H9 (cell line): ENCODE measurements at regions not wholly inside any gene's neighbourhood (a gene's known extent, or its start where the extent isn't known, plus 50 kb on each side); places are given as distances from the start of the nearest gene placed in this dataset.
A peak's percentile ranks its signal among the peaks of the same experiment; 100 is the strongest.

ENCODE experiments used
- DNase-seq: peaks from one replicate; pipeline ENCODE4 v3.0.0-alpha.2; 2017
- H2AFZ ChIP-seq: one replicate; pipeline ENCODE4 v1.6.1; 2013; ENCODE audit warnings: mild to moderate bottlenecking, low read length, control low read depth, moderate library complexity
- H2AK5ac ChIP-seq: 2 replicates; pipeline ENCODE4 v1.6.1; 2013; ENCODE audit warnings: low read length, control low read depth, mixed read lengths; ENCODE audit not compliant: insufficient read length
- H2BK120ac ChIP-seq: one replicate; pipeline ENCODE4 v1.6.1; 2013; ENCODE audit warnings: low read depth, mild to moderate bottlenecking, low read length, control low read depth, inconsistent platforms; ENCODE audit not compliant: poor library complexity, severe bottlenecking
- H2BK12ac ChIP-seq: 2 replicates; pipeline ENCODE4 v1.6.1; 2013; ENCODE audit warnings: low read length, control low read depth, mixed read lengths, low read depth; ENCODE audit not compliant: insufficient read length
- H2BK15ac ChIP-seq: 2 replicates; pipeline ENCODE4 v1.6.1; 2013; ENCODE audit warnings: low read depth, low read length, control low read depth
- H2BK20ac ChIP-seq: one replicate; pipeline ENCODE4 v1.6.1; 2013; ENCODE audit warnings: low read depth, mild to moderate bottlenecking, low read length, control low read depth, inconsistent platforms; ENCODE audit not compliant: poor library complexity, severe bottlenecking
- H2BK5ac ChIP-seq: 2 replicates; pipeline ENCODE4 v1.6.1; 2013; ENCODE audit warnings: low read length, control low read depth, mixed read lengths; ENCODE audit not compliant: insufficient read length
- H3K14ac ChIP-seq: 2 replicates; pipeline ENCODE4 v1.6.1; 2013; ENCODE audit warnings: low read length, control low read depth; ENCODE audit not compliant: insufficient read depth
- H3K18ac ChIP-seq: 2 replicates; pipeline ENCODE4 v1.6.1; 2013; ENCODE audit warnings: low read depth, mild to moderate bottlenecking, mixed read lengths, low read length, control low read depth; ENCODE audit not compliant: insufficient read length
- H3K23ac ChIP-seq: 2 replicates; pipeline ENCODE4 v1.6.1; 2013; ENCODE audit warnings: low read length, control low read depth, mixed read lengths, low read depth; ENCODE audit not compliant: insufficient read length
- H3K23me2 ChIP-seq: 2 replicates; pipeline ENCODE4 v1.6.1; 2013; ENCODE audit warnings: low read depth, mild to moderate bottlenecking, mixed read lengths, low read length, control low read depth; ENCODE audit not compliant: insufficient read length, poor library complexity, severe bottlenecking
- H3K27ac ChIP-seq: 2 replicates; pipeline ENCODE4 v1.5.1; 2013; ENCODE audit warnings: low read length, control low read depth, mixed read lengths, low read depth; ENCODE audit not compliant: insufficient read length
- H3K27me3 ChIP-seq: 2 replicates; pipeline ENCODE4 v1.6.1; 2013; ENCODE audit warnings: low read length, control low read depth, inconsistent platforms; ENCODE audit not compliant: insufficient read depth
- H3K4ac ChIP-seq: 2 replicates; pipeline ENCODE4 v1.6.1; 2013; ENCODE audit warnings: low read depth, mild to moderate bottlenecking, control low read depth, inconsistent platforms, low read length, moderate library complexity
- H3K4me1 ChIP-seq: 2 replicates; pipeline ENCODE4 v1.6.1; 2013; ENCODE audit warnings: low read length, control low read depth, inconsistent platforms; ENCODE audit not compliant: insufficient read depth
- H3K4me2 ChIP-seq: 2 replicates; pipeline ENCODE4 v1.6.1; 2013; ENCODE audit warnings: low read length, control low read depth, mixed read lengths; ENCODE audit not compliant: insufficient read length, insufficient read depth
- H3K56ac ChIP-seq: 2 replicates; pipeline ENCODE4 v1.6.1; 2013; ENCODE audit warnings: low read depth, mild to moderate bottlenecking, mixed read lengths, low read length, control low read depth; ENCODE audit not compliant: insufficient read length
- H3K79me1 ChIP-seq: 2 replicates; pipeline ENCODE4 v1.6.1; 2013; ENCODE audit warnings: low read depth, mild to moderate bottlenecking, moderate library complexity, low read length, control low read depth, inconsistent platforms; ENCODE audit not compliant: insufficient read depth, poor library complexity, severe bottlenecking
- H3K79me2 ChIP-seq: 2 replicates; pipeline ENCODE4 v1.6.1; 2013; ENCODE audit warnings: low read length, control low read depth, inconsistent platforms; ENCODE audit not compliant: insufficient read depth
- H3K9ac ChIP-seq: 2 replicates; pipeline ENCODE4 v1.6.1; 2013; ENCODE audit warnings: low read length, control low read depth, mixed read lengths; ENCODE audit not compliant: insufficient read length; ENCODE audit errors: extremely low read depth
- H3K9me3 ChIP-seq: one replicate; pipeline ENCODE4 v1.6.1; 2013; ENCODE audit warnings: low read depth, low read length, inconsistent platforms; ENCODE audit not compliant: control insufficient read depth
- H3T11ph ChIP-seq: one replicate; pipeline ENCODE4 v1.6.1; 2013; ENCODE audit warnings: mild to moderate bottlenecking, low read length, control low read depth, inconsistent platforms
- H4K20me1 ChIP-seq: one replicate; pipeline ENCODE4 v1.6.1; 2013; ENCODE audit not compliant: control insufficient read depth, insufficient read length, insufficient read depth
- H4K5ac ChIP-seq: 2 replicates; pipeline ENCODE4 v1.6.1; 2013; ENCODE audit warnings: low read depth, mild to moderate bottlenecking, mixed read lengths, low read length, control low read depth; ENCODE audit not compliant: insufficient read length
- H4K8ac ChIP-seq: replicated peaks from 2 replicates; pipeline ENCODE4 v1.6.1; 2013; ENCODE audit warnings: low read length, control low read depth, mixed read lengths, low read depth; ENCODE audit not compliant: insufficient read length
- H4K91ac ChIP-seq: 2 replicates; pipeline ENCODE4 v1.6.1; 2013; ENCODE audit warnings: low read depth, mild to moderate bottlenecking, moderate library complexity, mixed read lengths, low read length, control low read depth; ENCODE audit not compliant: insufficient read length
- H3K27ac Mint-ChIP-seq, 3 experiments: 2 replicates in 2 of 3; 3 replicates in 1 of 3; pipeline ENCODE4 v1.8.0; 2020 to 2021; ENCODE audit warnings: mixed read lengths in 3 of 3, mild to moderate bottlenecking in 1 of 3, moderate library complexity in 1 of 3
- H3K27me3 Mint-ChIP-seq: 2 replicates; pipeline ENCODE4 v1.8.0; 2021; ENCODE audit warnings: low read depth, mild to moderate bottlenecking, moderate library complexity, mixed read lengths
- H3K36me3 Mint-ChIP-seq, 3 experiments: 2 replicates in 2 of 3; 3 replicates in 1 of 3; pipeline ENCODE4 v1.8.0; 2020 to 2021; ENCODE audit warnings: low read depth in 3 of 3, mixed read lengths in 3 of 3; ENCODE audit not compliant: insufficient read depth in 1 of 3
- H3K4me1 Mint-ChIP-seq, 2 experiments: 2 replicates each; pipeline ENCODE4 v1.8.0; 2020; ENCODE audit warnings: mixed read lengths in 2 of 2
- H3K4me3 Mint-ChIP-seq, 2 experiments: 2 replicates in 1 of 2; 3 replicates in 1 of 2; pipeline ENCODE4 v1.8.0; 2020 to 2021; ENCODE audit warnings: mild to moderate bottlenecking in 2 of 2, mixed read lengths in 2 of 2, moderate library complexity in 1 of 2
- H3K9me3 Mint-ChIP-seq, 2 experiments: 2 replicates in 1 of 2; 3 replicates in 1 of 2; pipeline ENCODE4 v1.8.0; 2020; ENCODE audit warnings: mild to moderate bottlenecking in 2 of 2, mixed read lengths in 2 of 2, moderate library complexity in 1 of 2
- WGBS: extraction: QIAGEN DNeasy Blood & Tissue Kit; methylation state at CpG from one replicate; pipeline ENCODE4 v1.1.7; 2013; ENCODE audit warnings: missing lambda C conversion rate, low lambda C conversion rate, mixed read lengths; ENCODE audit not compliant: insufficient read length; ENCODE audit errors: extremely low coverage; 5-methylcytosine and 5-hydroxymethylcytosine counted together
- TF ChIP-seq, protein P1 (sequence below): fragments of 200-600 bp; sonication (generic); conservative IDR thresholded peaks from 3 replicates; pipeline ENCODE4 v1.8.0; 2021; ENCODE audit warnings: antibody characterized with exemption, mild to moderate bottlenecking

DNA sequence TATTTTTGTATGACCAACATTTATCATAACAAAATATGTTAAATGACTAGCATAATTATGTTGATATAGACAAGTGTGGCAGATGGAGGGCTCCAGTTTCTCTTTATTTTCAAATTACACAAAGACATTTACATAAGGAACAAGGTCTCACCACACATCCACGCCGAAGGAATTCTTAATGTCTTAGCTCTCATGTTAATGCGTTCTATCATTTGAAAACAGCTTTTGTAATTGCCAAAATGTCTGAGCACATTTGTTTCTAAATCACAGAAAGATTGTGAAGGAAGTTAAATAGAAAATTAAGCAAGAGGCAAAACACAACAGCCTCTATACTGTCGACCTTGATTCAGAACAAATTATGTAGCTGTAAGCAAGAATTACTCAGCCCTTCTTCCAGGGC is 223.0 kb upstream of the NR5A2 start:
- Histone ChIP-seq H4K5ac (no peak overlapping the region), H4K20me1 (no peaks in the 10 kb centered on the region), H2BK120ac (no peak overlapping the region), H3K4me2 (no peak overlapping the region), H3K18ac (no peak overlapping the region), H3K23ac (no peak overlapping the region), H2BK20ac (no peak overlapping the region), H2AK5ac (no peak overlapping the region), H3K9me3 (no peaks in the 10 kb centered on the region), H3K4ac (no peak overlapping the region), H3K23me2 (no peaks in the 10 kb centered on the region), H3K27me3 (no peaks in the 10 kb centered on the region), H2AFZ (no peak overlapping the region), H3K4me1 (no peaks in the 10 kb centered on the region; the same call in 1 of the 2 replicates), H4K91ac (no peak overlapping the region), H2BK15ac (no peak overlapping the region), H3K79me2 (no peaks in the 10 kb centered on the region), H3K79me1 (no peaks in the 10 kb centered on the region), H3K56ac (no peak overlapping the region), H4K8ac (no peak overlapping the region), H3K9ac (no peak overlapping the region), H2BK5ac (no peak overlapping the region), H3K27ac (no peak overlapping the region), H2BK12ac (no peak overlapping the region), H3K14ac (no peak overlapping the region), H3T11ph (no peak overlapping the region)
- Mint-ChIP-seq H3K36me3 (no peaks in the 10 kb centered on the region), H3K27ac (peak overlapping the region in 1 of 3 experiments; percentile 48; a peak in 3 of 7 replicates), H3K9me3 (no peaks in the 10 kb centered on the region), H3K27me3 (no peaks in the 10 kb centered on the region), H3K4me3 (no peak overlapping the region), H3K4me1 (peaks cover 12 to 15% of the 10 kb centered on the region in 2 experiments)
- WGBS = no CpG with 5 or more reads among the region's 4 CpGs
- no peak for DNase-seq
- TF ChIP-seq, protein P1, sequence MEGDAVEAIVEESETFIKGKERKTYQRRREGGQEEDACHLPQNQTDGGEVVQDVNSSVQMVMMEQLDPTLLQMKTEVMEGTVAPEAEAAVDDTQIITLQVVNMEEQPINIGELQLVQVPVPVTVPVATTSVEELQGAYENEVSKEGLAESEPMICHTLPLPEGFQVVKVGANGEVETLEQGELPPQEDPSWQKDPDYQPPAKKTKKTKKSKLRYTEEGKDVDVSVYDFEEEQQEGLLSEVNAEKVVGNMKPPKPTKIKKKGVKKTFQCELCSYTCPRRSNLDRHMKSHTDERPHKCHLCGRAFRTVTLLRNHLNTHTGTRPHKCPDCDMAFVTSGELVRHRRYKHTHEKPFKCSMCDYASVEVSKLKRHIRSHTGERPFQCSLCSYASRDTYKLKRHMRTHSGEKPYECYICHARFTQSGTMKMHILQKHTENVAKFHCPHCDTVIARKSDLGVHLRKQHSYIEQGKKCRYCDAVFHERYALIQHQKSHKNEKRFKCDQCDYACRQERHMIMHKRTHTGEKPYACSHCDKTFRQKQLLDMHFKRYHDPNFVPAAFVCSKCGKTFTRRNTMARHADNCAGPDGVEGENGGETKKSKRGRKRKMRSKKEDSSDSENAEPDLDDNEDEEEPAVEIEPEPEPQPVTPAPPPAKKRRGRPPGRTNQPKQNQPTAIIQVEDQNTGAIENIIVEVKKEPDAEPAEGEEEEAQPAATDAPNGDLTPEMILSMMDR = no peak
